ENCODE measurements at regions not wholly inside any gene's neighbourhood (a gene's known extent, or its start where the extent isn't known, plus 50 kb on each side); places are given as distances from the start of the nearest gene placed in this dataset.

GRCh38 chr12:23236066-23236780, 611.3 kb downstream of the ETNK1 start:
- TF ChIP-seq, protein P1, sequence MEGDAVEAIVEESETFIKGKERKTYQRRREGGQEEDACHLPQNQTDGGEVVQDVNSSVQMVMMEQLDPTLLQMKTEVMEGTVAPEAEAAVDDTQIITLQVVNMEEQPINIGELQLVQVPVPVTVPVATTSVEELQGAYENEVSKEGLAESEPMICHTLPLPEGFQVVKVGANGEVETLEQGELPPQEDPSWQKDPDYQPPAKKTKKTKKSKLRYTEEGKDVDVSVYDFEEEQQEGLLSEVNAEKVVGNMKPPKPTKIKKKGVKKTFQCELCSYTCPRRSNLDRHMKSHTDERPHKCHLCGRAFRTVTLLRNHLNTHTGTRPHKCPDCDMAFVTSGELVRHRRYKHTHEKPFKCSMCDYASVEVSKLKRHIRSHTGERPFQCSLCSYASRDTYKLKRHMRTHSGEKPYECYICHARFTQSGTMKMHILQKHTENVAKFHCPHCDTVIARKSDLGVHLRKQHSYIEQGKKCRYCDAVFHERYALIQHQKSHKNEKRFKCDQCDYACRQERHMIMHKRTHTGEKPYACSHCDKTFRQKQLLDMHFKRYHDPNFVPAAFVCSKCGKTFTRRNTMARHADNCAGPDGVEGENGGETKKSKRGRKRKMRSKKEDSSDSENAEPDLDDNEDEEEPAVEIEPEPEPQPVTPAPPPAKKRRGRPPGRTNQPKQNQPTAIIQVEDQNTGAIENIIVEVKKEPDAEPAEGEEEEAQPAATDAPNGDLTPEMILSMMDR (conservative IDR thresholded peaks at IDR 0.05; ENCODE audit: low read length) = no peak
- no peak for TF ChIP-seq EZH2phosphoT487 (IDR thresholded peaks at IDR 0.05; ENCODE audit: borderline replicate concordance, low read depth, low read length)
